ENCODE measurements at regions not wholly inside any gene's neighbourhood (a gene's known extent, or its start where the extent isn't known, plus 50 kb on each side); places are given as distances from the start of the nearest gene placed in this dataset.

DNA sequence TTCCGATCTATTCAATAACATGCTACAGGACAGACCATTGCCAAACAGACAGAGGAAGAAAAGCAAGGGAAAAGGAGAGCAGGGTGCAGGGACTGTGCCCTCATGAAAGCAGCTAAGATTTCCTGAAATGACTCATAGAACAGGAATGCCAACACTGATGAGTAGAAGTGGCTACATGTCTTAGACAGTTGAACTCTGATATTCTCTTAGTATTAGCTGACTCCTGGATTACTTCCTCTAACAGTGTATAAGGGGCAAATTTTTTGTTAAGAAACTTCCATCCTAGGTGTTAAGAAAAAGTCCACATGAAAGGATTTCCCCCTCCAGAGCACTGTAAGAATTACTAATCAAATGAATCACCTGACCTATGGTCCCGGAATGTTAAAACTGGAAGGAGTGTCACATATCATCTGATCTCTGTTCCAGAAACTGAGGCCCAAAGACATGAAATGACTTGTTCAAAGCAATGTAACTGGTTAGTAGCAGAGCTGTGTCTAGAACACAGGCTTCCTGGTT, 224.9 kb downstream of the IBTK start:
- TF ChIP-seq EZH2 (IDR thresholded peaks at IDR 0.05; ENCODE audit: borderline replicate concordance, low read depth, low read length, severe bottlenecking), result no peak
- TF ChIP-seq, protein P1, sequence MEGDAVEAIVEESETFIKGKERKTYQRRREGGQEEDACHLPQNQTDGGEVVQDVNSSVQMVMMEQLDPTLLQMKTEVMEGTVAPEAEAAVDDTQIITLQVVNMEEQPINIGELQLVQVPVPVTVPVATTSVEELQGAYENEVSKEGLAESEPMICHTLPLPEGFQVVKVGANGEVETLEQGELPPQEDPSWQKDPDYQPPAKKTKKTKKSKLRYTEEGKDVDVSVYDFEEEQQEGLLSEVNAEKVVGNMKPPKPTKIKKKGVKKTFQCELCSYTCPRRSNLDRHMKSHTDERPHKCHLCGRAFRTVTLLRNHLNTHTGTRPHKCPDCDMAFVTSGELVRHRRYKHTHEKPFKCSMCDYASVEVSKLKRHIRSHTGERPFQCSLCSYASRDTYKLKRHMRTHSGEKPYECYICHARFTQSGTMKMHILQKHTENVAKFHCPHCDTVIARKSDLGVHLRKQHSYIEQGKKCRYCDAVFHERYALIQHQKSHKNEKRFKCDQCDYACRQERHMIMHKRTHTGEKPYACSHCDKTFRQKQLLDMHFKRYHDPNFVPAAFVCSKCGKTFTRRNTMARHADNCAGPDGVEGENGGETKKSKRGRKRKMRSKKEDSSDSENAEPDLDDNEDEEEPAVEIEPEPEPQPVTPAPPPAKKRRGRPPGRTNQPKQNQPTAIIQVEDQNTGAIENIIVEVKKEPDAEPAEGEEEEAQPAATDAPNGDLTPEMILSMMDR (IDR thresholded peaks at IDR 0.05; ENCODE audit: borderline replicate concordance, extremely low read depth, low read length, poor library complexity, severe bottlenecking), result no peak

Measured in DND-41 (cell line).